ENCODE measurements at regions not wholly inside any gene's neighbourhood (a gene's known extent, or its start where the extent isn't known, plus 50 kb on each side); places are given as distances from the start of the nearest gene placed in this dataset.
"Not testable (repeated sequence)": the region's sequence is repeated elsewhere in the genome, so short reads cannot be mapped to it uniquely, and the experiment has no call there.

GRCh38 chr6:121780325-121781321, 345.2 kb downstream of the GJA1 start:
- Mint-ChIP-seq H3K4me3 (ENCODE audit: unreplicated experiment) (no peak overlapping the region), H3K4me1 (ENCODE audit: unreplicated experiment) (no peaks in the 10 kb centered on the region), H3K27ac (ENCODE audit: unreplicated experiment) (no peak overlapping the region), H3K36me3 (ENCODE audit: low read depth, unreplicated experiment) (no peaks in the 10 kb centered on the region), H3K27me3 (ENCODE audit: unreplicated experiment) (no peaks in the 10 kb centered on the region), H3K9me3 (ENCODE audit: unreplicated experiment) (no peaks in the 10 kb centered on the region)
- no peak for TF ChIP-seq CTCF (IDR thresholded peaks at IDR 0.05; ENCODE audit: unreplicated experiment)
- no peak for DNase-seq (ENCODE audit: low spot score)

GRCh38 chr6:121791396-121792315, 356.2 kb downstream of the GJA1 start:
- Mint-ChIP-seq H3K4me1 (ENCODE audit: unreplicated experiment) (peaks cover 2% of the 10 kb centered on the region), H3K27me3 (ENCODE audit: unreplicated experiment) (no peaks in the 10 kb centered on the region), H3K4me3 (ENCODE audit: unreplicated experiment) (no peak overlapping the region), H3K9me3 (ENCODE audit: unreplicated experiment) (no peaks in the 10 kb centered on the region), H3K27ac (ENCODE audit: unreplicated experiment) (no peak overlapping the region), H3K36me3 (ENCODE audit: low read depth, unreplicated experiment) (no peaks in the 10 kb centered on the region)
- no peak for DNase-seq (ENCODE audit: low spot score)
- no peak for TF ChIP-seq CTCF (IDR thresholded peaks at IDR 0.05; ENCODE audit: unreplicated experiment)

GRCh38 chr6:121794630-121795029, 359.2 kb downstream of the GJA1 start:
- Mint-ChIP-seq H3K4me1 (ENCODE audit: unreplicated experiment) (no peaks in the 10 kb centered on the region), H3K27ac (ENCODE audit: unreplicated experiment) (no peak overlapping the region), H3K36me3 (ENCODE audit: low read depth, unreplicated experiment) (no peaks in the 10 kb centered on the region), H3K27me3 (ENCODE audit: unreplicated experiment) (peaks cover 1% of the 10 kb centered on the region), H3K4me3 (ENCODE audit: unreplicated experiment) (no peak overlapping the region), H3K9me3 (ENCODE audit: unreplicated experiment) (peaks cover 10% of the 10 kb centered on the region)
- no peak for TF ChIP-seq CTCF (IDR thresholded peaks at IDR 0.05; ENCODE audit: unreplicated experiment)
- no peak for DNase-seq (ENCODE audit: low spot score)

- DNase-seq (ENCODE audit: low spot score); H3K27me3 Mint-ChIP-seq (ENCODE audit: unreplicated experiment); H3K27ac Mint-ChIP-seq (ENCODE audit: unreplicated experiment): not testable (repeated sequence)
Observed at GRCh38 chr6:121797598-121797997, 362.2 kb downstream of the GJA1 start.

GRCh38 chr6:121798126-121798525, 362.7 kb downstream of the GJA1 start:
- H3K4me1 Mint-ChIP-seq (ENCODE audit: unreplicated experiment); H3K27me3 Mint-ChIP-seq (ENCODE audit: unreplicated experiment); DNase-seq (ENCODE audit: low spot score); H3K36me3 Mint-ChIP-seq (ENCODE audit: low read depth, unreplicated experiment); H3K4me3 Mint-ChIP-seq (ENCODE audit: unreplicated experiment); H3K27ac Mint-ChIP-seq (ENCODE audit: unreplicated experiment): not testable (repeated sequence)
- peaks cover 16% of the 10 kb centered on the region for H3K9me3 Mint-ChIP-seq (ENCODE audit: unreplicated experiment)

More at GRCh38 chr6:121797598-121797997, 362.2 kb downstream of the GJA1 start:
- not testable (repeated sequence) for H3K4me3 Mint-ChIP-seq (ENCODE audit: unreplicated experiment); H3K4me1 Mint-ChIP-seq (ENCODE audit: unreplicated experiment); H3K36me3 Mint-ChIP-seq (ENCODE audit: low read depth, unreplicated experiment)
- H3K9me3 Mint-ChIP-seq (ENCODE audit: unreplicated experiment): peaks cover 16% of the 10 kb centered on the region
